SHP77 (cell line): ENCODE measurements at regions not wholly inside any gene's neighbourhood (a gene's known extent, or its start where the extent isn't known, plus 50 kb on each side); places are given as distances from the start of the nearest gene placed in this dataset.
"Not testable (repeated sequence)": the region's sequence is repeated elsewhere in the genome, so short reads cannot be mapped to it uniquely, and the experiment has no call there.

Experiments used
- DNase-seq, 2 experiments: peaks; one replicate each; lab custom pipeline; 2025; lab: John Stamatoyannopoulos, UW

GRCh38 chr5:77869116-77869798 is 93.1 kb upstream of the TBCA start:
- no peak for DNase-seq

DNA sequence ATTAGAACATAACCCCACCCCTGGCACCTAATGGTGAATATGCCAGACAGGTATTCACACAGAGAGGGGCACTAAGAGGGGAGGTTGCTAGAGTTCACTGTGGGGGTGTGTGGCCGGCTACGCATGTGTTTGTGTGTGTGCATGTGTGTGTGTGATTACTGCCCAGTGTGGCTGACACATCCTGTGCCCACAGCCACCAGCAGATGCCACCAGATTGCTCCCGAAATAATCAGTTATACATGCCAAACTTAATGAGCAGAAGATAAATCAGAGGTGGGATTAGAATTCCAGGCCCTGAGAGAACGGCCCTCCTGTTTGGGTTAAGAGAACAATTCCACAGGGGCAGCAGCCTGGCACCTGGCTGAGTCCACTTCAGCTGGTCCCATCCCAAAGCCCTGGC is 91.8 kb upstream of the TBCA start:
- DNase-seq: no peak

DNA sequence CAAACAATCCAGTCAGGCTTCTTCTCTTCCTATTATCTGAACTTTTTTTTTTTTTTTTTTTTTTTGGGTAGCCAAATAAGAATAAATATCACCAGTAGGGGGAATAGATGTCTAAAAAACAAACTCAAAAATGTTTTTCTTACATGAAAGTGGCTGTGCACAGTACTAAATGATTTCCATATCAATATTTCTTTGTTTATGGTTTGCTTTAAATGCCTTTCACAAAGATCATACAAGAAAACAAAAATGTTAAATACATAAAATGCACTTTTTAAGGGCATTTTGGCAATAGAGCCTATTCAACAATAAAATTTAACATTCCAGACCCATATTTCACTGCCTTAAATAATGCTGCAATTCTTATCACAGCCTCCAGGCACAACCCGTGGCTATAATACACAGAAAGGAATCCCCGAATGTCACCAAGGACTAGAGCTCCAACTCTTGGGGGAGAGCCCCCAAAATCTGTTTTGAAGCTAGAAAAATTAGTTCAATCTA is 91.1 kb upstream of the TBCA start:
- DNase-seq: no peak

GRCh38 chr5:77866198-77866597 is 90.1 kb upstream of the TBCA start:
- no peak for DNase-seq

DNA sequence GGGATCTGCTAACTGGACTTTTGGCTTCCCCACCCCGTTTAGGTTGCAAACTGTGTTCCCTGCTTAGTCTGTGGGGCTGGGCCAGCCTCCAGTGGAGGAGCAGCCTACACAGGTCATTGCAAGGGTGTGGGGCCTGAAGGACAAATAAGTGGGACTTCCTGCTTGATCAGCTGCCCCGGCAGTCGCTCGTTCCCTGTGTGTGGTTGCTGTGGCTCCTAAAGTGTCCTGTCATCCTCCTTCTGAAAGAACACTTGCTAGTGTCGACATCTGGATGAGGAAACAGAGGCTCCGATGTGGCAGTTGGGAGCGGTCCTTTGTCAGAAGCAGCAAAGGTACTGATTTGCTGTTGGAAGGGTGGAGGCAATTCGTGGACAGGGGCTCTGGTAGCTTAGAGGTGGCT is 88.9 kb upstream of the TBCA start:
- peak in 1 of 2 experiments; percentile 44 for DNase-seq

DNA sequence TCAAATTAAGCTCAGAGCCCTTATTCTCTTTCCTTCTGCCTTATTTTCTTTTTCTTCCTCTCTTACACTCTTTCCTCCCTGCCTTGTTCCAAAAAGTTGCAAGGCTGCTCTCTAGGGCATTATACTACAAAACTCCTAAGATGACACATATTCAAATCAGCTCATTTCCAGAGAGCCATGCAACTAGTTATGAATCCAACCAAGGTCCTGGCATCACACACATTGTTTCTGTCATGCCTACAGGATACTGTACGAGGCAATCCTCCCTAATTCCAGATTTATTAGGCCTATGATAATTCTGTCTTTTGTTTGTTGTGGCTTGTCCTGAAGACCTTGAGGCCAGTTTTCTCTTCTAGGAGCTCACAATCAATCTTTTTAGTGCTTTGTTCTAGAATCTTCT is 87.0 kb upstream of the TBCA start:
- no peak for DNase-seq

GRCh38 chr5:77861576-77861975 is 85.4 kb upstream of the TBCA start:
- DNase-seq: no peak

DNA sequence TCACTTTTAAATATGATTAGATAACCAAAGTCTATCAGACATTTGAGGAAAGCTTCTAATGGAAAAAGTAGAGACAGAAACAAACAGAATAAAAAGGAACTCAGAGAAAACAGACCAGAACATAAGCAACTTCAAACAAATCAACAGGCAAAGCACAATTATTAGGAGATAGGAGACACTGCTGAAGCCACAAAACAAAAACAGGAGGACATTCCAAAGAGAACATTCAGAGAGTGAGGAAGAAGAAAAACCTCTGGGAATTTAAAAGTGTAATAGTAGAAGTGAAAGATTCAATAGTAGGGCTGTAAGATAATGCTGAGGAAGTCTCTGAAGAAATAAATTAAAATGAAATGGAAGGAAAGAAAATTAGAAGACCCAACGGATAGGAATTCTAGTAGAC is 83.2 kb upstream of the TBCA start:
- no peak for DNase-seq

DNA sequence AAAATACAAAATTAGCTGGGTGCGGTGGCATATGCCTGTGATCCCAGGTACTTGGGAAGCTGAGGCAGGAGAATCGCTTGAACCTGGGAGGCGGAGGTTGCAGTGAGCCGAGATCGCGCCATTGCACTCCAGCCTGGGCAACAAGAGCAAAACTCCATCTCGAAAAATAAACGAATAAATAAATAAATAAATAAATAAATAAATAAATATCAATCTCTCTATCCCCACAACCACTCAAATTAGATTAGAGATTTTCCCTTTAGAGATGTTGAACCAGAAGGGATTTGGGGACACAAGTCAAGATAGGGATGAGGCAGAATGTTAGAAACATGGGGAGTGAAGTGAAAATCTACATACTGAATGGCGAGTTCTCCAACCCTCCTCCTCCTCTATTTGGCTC is 82.5 kb upstream of the TBCA start:
- not testable (repeated sequence) for DNase-seq

DNA sequence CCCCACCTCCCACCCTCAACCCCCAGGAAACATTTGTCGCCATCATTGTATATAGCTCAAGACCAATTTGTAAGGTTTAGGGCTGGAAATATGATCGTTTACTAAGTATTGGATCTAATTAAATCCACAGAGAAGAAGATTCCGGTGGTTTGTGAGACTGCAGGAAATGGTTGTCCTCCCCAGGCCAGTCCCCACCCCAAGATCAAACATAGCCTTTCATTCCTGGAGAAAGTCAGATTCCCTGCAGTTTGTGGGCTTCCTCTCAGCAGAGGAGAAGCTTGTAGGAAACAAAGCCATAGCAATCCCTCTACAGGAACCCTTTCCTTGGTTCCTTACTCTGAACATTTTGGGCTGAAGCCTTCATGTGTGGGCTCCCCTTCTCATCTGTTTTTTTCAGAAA is 79.2 kb upstream of the TBCA start:
- no peak for DNase-seq

DNA sequence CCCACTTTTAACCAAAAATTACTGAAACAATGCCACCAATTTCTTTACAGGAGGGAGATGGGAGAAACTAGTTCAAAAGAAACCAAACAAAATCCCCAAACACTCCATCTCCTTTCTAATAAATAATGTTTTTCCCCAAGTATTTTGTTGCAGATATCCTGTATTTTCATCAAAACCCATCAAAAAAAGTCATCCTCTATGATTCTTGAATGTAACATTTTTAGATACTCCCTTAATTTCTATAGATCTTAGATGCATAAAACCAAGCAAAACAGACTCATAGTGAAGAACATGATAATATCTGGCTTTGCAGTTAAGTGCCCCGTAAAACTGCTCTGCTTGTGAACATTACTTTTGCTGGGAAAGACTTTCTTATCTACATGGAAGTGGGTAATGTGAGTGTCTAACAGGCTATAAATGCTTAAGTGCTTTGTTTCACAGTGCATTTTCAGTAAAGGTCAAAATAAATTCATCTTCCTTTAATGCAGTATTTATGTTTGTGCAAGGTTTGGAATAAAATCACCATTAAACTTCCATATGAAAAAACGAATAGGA is 77.3 kb upstream of the TBCA start:
- no peak for DNase-seq

- no peak for DNase-seq
Observed at GRCh38 chr5:77852514-77853352, 76.6 kb upstream of the TBCA start.

DNA sequence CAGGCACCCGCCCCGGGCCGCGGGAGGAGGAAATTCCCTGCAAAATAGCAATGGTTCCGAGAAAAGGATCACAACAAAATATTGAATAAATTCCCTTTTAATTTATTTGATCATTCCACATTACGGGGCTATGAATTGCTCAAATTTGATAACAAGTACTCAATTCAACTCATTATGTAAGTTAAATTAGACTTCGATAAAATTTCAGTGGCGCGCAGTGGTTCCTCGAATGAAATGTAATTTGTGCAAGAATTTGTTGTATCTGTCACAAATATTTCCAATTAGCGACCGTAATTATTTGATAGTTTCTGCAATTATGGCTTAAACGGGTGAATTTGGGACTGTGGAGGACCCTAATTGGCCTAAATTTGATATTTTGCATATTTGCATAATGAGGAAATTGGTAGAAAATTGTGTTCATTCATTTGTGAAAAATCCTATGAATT is 76.0 kb upstream of the TBCA start:
- DNase-seq: no peak

GRCh38 chr5:77851176-77852067 is 75.3 kb upstream of the TBCA start:
- no peak for DNase-seq

DNA sequence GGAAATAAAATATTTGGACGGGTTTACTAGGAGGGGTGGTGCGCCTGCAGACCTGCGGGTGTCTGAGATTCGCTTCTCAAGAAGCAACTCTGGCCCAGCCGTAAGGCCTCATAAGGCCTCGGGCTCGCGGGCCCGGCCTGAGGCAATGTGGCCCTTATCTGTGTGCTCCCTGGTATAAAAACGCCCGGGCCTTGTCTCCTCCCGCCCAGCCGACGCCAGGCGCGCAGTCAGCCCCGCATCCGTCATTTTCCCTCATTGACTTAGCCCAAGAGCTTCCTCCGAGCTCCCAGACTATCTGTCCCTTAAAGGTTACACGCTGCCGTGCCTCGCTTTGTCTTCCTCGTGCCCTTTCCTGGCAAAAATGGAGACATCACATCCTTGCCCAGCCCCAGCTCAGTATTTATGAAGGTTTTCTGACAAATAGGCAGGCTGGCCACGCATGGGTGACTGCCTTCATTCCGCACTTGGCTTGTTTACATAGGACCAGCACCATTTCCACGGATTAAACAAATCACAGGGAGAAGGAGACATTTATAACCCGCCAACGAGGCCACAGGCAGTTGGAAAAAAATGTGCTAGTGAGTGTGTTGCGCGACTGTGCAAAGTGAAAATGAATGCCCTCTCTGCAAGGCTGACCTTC is 74.5 kb upstream of the TBCA start:
- no peak for DNase-seq

GRCh38 chr5:77849308-77849900 is 73.3 kb upstream of the TBCA start:
- DNase-seq: no peak

GRCh38 chr5:77847814-77848290 is 71.7 kb upstream of the TBCA start:
- no peak for DNase-seq

DNA sequence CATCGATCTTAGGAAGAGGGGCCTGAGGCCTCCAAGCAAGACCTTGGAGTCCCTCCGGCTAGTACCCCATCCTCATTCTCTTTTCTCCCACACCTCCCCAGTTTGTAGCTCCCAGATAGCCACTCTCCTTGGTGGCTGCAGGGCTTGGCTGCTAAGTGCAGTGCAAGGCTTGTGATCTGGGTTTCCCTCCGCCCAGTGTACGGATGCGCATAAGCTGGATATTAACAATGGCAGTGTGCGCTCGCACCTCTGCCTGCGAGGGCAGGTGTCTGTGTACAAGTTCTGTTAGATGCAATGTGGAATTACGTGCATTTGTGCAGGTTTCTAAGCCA is 71.0 kb upstream of the TBCA start:
- DNase-seq: no peak

- DNase-seq: no peak
Observed at GRCh38 chr5:77846422-77847128, 70.4 kb upstream of the TBCA start.

- DNase-seq: no peak
Observed at GRCh38 chr5:77845324-77845646, 69.1 kb upstream of the TBCA start.
